ENCODE measurements at regions not wholly inside any gene's neighbourhood (a gene's known extent, or its start where the extent isn't known, plus 50 kb on each side); places are given as distances from the start of the nearest gene placed in this dataset.

DNA sequence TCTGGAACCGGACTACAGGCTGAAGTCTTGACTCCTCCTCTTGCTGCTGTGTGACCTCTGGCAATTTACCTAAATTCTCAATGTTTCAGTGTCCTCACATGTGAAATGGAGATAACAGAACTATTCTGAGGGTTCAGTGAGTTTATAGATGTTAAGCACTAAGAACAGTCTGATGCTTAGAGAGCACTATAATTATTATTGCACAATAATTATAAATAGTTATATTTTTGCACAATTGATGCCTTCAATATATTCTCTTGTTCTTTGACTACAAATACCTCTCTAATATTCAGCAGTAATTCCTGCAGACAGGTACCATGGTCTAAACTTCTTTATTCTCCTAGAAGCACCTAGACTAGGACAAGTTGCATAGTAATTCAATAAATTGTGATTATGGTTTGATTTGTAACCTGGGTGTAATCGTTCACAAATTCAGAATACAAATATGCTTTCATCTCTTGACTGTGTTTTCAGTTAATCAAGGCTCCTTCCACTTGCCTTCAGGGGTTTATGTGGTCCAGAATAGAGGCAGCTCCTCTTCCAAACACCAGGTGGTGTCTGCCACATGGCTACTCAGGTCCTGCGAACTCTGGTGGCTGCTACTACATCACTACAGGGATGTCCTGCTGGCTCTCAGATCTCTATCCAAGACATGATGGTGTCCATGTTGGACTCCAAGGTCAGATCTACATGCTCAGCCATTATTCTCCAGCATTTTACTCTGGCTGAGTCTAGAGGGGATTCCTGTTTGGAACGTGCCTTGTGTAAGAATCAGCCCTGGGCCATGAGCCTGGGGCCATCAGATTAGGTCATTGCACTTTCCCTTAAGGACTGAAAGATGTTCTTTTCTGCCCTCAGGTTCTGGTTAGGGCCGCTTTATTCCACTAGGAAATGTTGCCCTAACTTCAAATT is 103.4 kb downstream of the QRFPR start:
- Histone ChIP-seq H3K4me3 (ENCODE audit: low read depth, low read length) (no peak overlapping the region), H3K27ac (ENCODE audit: low read depth) (no peak overlapping the region), H3K36me3 (ENCODE audit: insufficient read depth) (no peaks in the 10 kb centered on the region), H3K4me1 (ENCODE audit: insufficient read depth) (no peaks in the 10 kb centered on the region)
- WGBS = 76% methylated on average over 5 of the region's 5 CpGs
- DNase-seq (ENCODE audit: extremely low spot score) = no peak

DNA sequence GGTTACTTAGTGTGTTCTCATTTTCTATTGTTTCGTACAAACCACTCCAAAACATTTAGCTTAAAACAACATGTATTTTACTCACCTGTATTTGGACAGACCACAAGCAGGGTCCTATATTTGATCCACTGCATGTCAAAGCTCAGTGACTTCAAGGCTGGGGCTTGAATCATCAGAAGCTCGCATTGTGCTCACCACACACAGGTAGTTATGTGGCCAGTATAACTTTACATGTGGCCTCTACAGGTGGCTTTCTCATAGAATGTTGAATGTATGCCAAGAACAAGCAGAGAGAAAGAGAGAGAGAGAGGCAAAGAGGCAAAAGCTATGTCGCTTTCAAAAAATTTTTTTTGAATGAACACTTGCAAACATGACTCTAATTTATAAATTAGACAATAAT is 107.6 kb downstream of the QRFPR start:
- 85% methylated on average over 3 of the region's 3 CpGs for WGBS
- no peak overlapping the region for H3K4me3 ChIP-seq (ENCODE audit: low read depth, low read length)
- H3K36me3 ChIP-seq (ENCODE audit: insufficient read depth) = no peaks in the 10 kb centered on the region
- DNase-seq (ENCODE audit: extremely low spot score) = no peak
- H3K27ac ChIP-seq (ENCODE audit: low read depth) = no peak overlapping the region
- no peaks in the 10 kb centered on the region for H3K4me1 ChIP-seq (ENCODE audit: insufficient read depth)

GRCh38 chr4:121272526-121272925 is 108.3 kb downstream of the QRFPR start:
- Histone ChIP-seq H3K36me3 (ENCODE audit: insufficient read depth) (no peaks in the 10 kb centered on the region), H3K4me3 (ENCODE audit: low read depth, low read length) (no peak overlapping the region), H3K27ac (ENCODE audit: low read depth) (no peak overlapping the region), H3K4me1 (ENCODE audit: insufficient read depth) (no peaks in the 10 kb centered on the region)
- 51% methylated on average over 2 of the region's 2 CpGs for WGBS
- DNase-seq (ENCODE audit: extremely low spot score) = no peak

DNA sequence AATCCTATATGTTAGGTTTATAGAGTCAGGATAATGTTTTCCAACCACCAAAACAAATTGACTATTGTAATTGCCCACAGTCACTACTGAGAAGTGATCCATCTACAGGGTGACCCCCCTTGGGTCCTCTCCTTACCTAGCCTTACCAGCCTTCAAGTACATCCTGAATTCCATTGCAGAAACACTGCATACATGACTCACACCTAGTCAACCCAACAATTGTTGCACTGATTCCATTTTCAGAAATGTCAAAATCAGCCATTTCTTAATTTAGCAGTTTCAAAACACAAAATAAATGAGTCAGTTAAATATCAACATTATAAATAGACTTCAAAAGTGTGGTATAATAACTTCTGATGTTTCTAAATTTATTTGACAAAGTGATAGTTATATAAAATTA is 106.3 kb upstream of the TNIP3 start:
- Histone ChIP-seq H3K4me1 (ENCODE audit: insufficient read depth) (no peaks in the 10 kb centered on the region), H3K4me3 (ENCODE audit: low read depth, low read length) (no peak overlapping the region), H3K27ac (ENCODE audit: low read depth) (no peak overlapping the region), H3K36me3 (ENCODE audit: insufficient read depth) (no peaks in the 10 kb centered on the region)
- DNase-seq (ENCODE audit: extremely low spot score) = no peak

- DNase-seq (ENCODE audit: extremely low spot score) = no peak
- 95% methylated on average over 1 of the region's 1 CpG for WGBS
- no peaks in the 10 kb centered on the region for H3K4me1 ChIP-seq (ENCODE audit: insufficient read depth)
- H3K27ac ChIP-seq (ENCODE audit: low read depth) = no peak overlapping the region
- no peak overlapping the region for H3K4me3 ChIP-seq (ENCODE audit: low read depth, low read length)
- no peaks in the 10 kb centered on the region for H3K36me3 ChIP-seq (ENCODE audit: insufficient read depth)
Observed at GRCh38 chr4:121269001-121269400, 104.9 kb upstream of the TNIP3 start.

DNA sequence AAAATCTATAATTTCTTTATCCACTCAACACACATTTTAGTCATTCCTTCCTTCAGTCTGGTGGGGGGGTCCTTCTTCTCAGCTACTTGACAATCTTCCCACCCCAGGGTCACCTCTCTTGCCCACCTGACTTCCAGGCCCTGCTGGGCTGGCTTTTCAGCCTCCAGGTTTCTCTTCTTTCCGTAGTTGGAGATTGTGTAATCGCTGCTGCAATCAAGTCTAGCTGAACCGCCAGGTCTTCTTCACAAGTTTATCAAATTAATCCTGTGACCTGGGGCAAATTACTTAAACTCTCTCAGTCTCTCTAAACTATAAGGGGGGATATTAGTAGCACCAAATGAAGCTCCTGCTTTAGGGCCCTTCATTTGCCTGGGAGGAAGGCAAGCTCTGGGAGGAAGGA is 102.9 kb upstream of the TNIP3 start:
- no peak for DNase-seq (ENCODE audit: extremely low spot score)
- no peak overlapping the region for H3K27ac ChIP-seq (ENCODE audit: low read depth)
- no peaks in the 10 kb centered on the region for H3K36me3 ChIP-seq (ENCODE audit: insufficient read depth)
- no peak overlapping the region for H3K4me3 ChIP-seq (ENCODE audit: low read depth, low read length)
- 71% methylated on average over 3 of the region's 3 CpGs for WGBS
- no peaks in the 10 kb centered on the region for H3K4me1 ChIP-seq (ENCODE audit: insufficient read depth)

GRCh38 chr4:121256887-121257466 is 92.9 kb upstream of the TNIP3 start:
- WGBS = 86% methylated on average over 3 of the region's 3 CpGs
- H3K4me3 ChIP-seq (ENCODE audit: low read depth, low read length) = no peak overlapping the region
- no peak for DNase-seq (ENCODE audit: extremely low spot score)
- no peak overlapping the region for H3K27ac ChIP-seq (ENCODE audit: low read depth)
- H3K4me1 ChIP-seq (ENCODE audit: insufficient read depth) = no peaks in the 10 kb centered on the region
- no peaks in the 10 kb centered on the region for H3K36me3 ChIP-seq (ENCODE audit: insufficient read depth)

GRCh38 chr4:121255986-121256750 is 92.0 kb upstream of the TNIP3 start:
- no peak overlapping the region for H3K27ac ChIP-seq (ENCODE audit: low read depth)
- H3K36me3 ChIP-seq (ENCODE audit: insufficient read depth) = no peaks in the 10 kb centered on the region
- H3K4me3 ChIP-seq (ENCODE audit: low read depth, low read length) = no peak overlapping the region
- DNase-seq (ENCODE audit: extremely low spot score) = no peak
- no peaks in the 10 kb centered on the region for H3K4me1 ChIP-seq (ENCODE audit: insufficient read depth)

DNA sequence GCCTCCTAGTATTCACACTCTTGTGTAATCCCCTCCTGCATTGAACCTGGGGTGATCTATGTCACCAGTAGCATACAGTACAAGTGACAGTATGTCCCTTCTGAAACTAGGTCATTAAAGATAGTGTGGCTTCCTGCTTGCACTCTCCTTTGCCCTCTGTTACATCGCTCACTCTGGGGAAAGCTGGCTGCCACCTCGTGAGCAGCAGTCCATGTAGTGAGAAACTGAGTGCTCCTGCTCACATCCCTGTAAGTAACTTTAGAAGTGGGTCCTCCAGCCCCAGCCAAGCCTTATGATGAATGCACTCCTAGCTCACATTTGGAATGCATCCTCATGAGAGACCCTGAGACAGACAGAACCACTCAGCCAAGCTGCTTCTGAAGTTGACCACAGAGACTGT is 89.8 kb upstream of the TNIP3 start:
- DNase-seq (ENCODE audit: extremely low spot score) = no peak
- no peak overlapping the region for H3K4me3 ChIP-seq (ENCODE audit: low read depth, low read length)
- WGBS = 84% methylated on average over 2 of the region's 2 CpGs
- H3K36me3 ChIP-seq (ENCODE audit: insufficient read depth) = no peaks in the 10 kb centered on the region
- no peak overlapping the region for H3K27ac ChIP-seq (ENCODE audit: low read depth)
- H3K4me1 ChIP-seq (ENCODE audit: insufficient read depth) = no peaks in the 10 kb centered on the region

GRCh38 chr4:121252224-121252806 is 88.2 kb upstream of the TNIP3 start:
- Histone ChIP-seq H3K4me1 (ENCODE audit: insufficient read depth) (no peaks in the 10 kb centered on the region), H3K36me3 (ENCODE audit: insufficient read depth) (no peaks in the 10 kb centered on the region), H3K27ac (ENCODE audit: low read depth) (no peak overlapping the region), H3K4me3 (ENCODE audit: low read depth, low read length) (no peak overlapping the region)
- peak; percentile 60 for DNase-seq (ENCODE audit: extremely low spot score)
- 13% methylated on average over 3 of the region's 3 CpGs for whole genome bisulfite sequencing

DNA sequence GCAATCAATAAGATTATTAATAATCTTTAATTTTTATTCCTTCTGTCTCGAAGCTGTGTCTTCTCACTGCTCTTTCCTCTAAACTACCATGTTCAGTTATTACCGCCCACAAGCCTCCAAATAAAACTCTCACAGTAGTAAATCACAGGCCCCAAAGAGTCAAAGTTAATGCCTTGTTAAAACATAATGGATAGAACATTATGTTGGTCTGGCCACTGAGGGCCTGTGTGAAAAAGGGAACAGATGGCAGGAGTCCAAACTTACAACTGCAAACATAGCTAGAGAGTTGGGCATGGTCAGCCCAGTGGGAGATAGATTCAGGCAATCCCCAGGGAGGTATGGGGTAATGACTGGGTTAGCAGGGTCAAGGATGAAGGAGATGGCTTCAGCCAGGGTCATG is 84.6 kb upstream of the TNIP3 start:
- Histone ChIP-seq H3K4me3 (ENCODE audit: low read depth, low read length) (no peak overlapping the region), H3K4me1 (ENCODE audit: insufficient read depth) (no peaks in the 10 kb centered on the region), H3K27ac (ENCODE audit: low read depth) (no peak overlapping the region), H3K36me3 (ENCODE audit: insufficient read depth) (no peaks in the 10 kb centered on the region)
- DNase-seq (ENCODE audit: extremely low spot score) = peak; percentile 18
- WGBS = 64% methylated on average over 2 of the region's 2 CpGs

- 56% methylated on average over 2 of the region's 2 CpGs for WGBS
- no peak overlapping the region for H3K4me3 ChIP-seq (ENCODE audit: low read depth, low read length)
- no peaks in the 10 kb centered on the region for H3K4me1 ChIP-seq (ENCODE audit: insufficient read depth)
- DNase-seq (ENCODE audit: extremely low spot score) = no peak
- H3K36me3 ChIP-seq (ENCODE audit: insufficient read depth) = no peaks in the 10 kb centered on the region
- H3K27ac ChIP-seq (ENCODE audit: low read depth) = no peak overlapping the region
Observed at GRCh38 chr4:121246698-121247097, 82.6 kb upstream of the TNIP3 start.

- Histone ChIP-seq H3K4me3 (ENCODE audit: low read depth, low read length) (no peak overlapping the region), H3K27ac (ENCODE audit: low read depth) (no peak overlapping the region), H3K4me1 (ENCODE audit: insufficient read depth) (no peaks in the 10 kb centered on the region), H3K36me3 (ENCODE audit: insufficient read depth) (no peaks in the 10 kb centered on the region)
- 73% methylated on average over 7 of the region's 7 CpGs for WGBS
- no peak for DNase-seq (ENCODE audit: extremely low spot score)
Observed at GRCh38 chr4:121243485-121243884, 79.4 kb upstream of the TNIP3 start.
